ENCODE measurements at regions not wholly inside any gene's neighbourhood (a gene's known extent, or its start where the extent isn't known, plus 50 kb on each side); places are given as distances from the start of the nearest gene placed in this dataset.

DNA sequence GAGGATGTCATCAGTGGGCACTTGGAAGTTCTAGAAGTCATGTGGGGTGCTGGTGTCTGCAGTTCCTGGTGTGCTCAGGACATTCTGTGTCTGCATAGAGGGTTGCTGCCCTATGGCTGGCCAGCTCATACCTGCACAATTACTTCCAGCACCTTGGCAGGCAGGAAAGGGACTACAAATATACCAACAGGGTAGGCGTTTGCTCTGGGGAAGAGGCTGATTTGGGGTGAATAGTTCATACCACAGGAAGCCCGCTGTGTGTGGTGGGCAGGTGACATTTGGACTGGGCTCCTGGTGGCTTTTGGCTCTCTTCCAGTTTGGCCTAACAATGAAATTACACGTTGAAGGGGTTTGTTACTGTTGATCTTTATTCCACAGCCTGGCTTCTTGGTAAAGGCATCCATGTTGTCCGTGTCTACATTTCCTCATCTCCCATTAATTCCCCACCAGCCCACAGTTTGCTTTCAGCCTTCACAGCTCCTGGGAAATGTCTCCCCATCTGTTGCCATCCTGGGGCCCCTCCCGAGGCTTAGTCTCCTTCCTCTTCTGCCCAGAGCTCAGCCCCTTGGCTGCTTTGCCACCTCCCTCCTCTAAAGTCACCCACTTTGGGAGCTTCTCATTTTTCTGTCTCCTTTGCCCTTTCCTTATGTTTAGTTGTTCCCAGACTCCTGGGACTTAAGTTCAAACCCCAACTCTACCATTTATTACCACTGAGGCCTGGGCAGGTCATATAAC lies 88.1 kb downstream of the RSPH3 start:
- DNase-seq (ENCODE audit: low read depth, low spot score): peak; percentile 30
- ChIA-PET RAD21 (ENCODE audit: unreplicated experiment) (interaction anchor here (0.7 to 3.4 kb wide), 15 partner anchors 11 to 722 kb away, joined by 3 to 29 read pairs (median 4); partner anchors contain the start of gene EZR), CTCF (interaction anchor here (0.5 to 2.4 kb wide), 6 partner anchors 33 to 208 kb away, joined by 3 to 7 read pairs (median 3); no protein-coding TSS in a partner anchor), POLR2A (interaction anchor here (0.6 to 3.4 kb wide), 8 partner anchors 42 to 197 kb away, joined by 3 to 12 read pairs (median 6); partner anchors contain the start of genes EZR and RSPH3), SMC1A (ENCODE audit: uncharacterized antibody, unreplicated experiment) (interaction anchor here (0.6 to 3.0 kb wide), 19 partner anchors 8 to 193 kb away, joined by 3 to 29 read pairs (median 4); partner anchors contain the start of gene TAGAP)
- Histone ChIP-seq H3K36me3 (ENCODE audit: control insufficient read depth in 2 of 2, insufficient read depth in 2 of 2, low read length in 1 of 2) (no peaks in the 10 kb centered on the region), H3K27me3 (replicated peaks in 1 of 2; ENCODE audit: control insufficient read depth in 2 of 2, insufficient read depth in 2 of 2, low read length in 1 of 2) (no peaks in the 10 kb centered on the region), H2AFZ (ENCODE audit: control insufficient read depth, low read depth, low read length) (peak overlapping the region; percentile 92), H3K79me2 (ENCODE audit: control insufficient read depth, insufficient read depth, low read length) (no peaks in the 10 kb centered on the region), H3K4me2 (ENCODE audit: control insufficient read depth, insufficient read depth) (peak overlapping the region; percentile 99), H4K20me1 (ENCODE audit: control insufficient read depth, insufficient read depth) (no peaks in the 10 kb centered on the region), H3K9ac (ENCODE audit: control insufficient read depth, insufficient read depth, low read length) (peak overlapping the region; percentile 4; the same call in 1 of the 2 replicates), H3K4me1 (ENCODE audit: control insufficient read depth, insufficient read depth, low read length) (peaks cover 33% of the 10 kb centered on the region), H3K27ac (ENCODE audit: control insufficient read depth, insufficient read depth) (peak overlapping the region; percentile 99), H3K9me3 (replicated peaks; ENCODE audit: control insufficient read depth, insufficient read depth, low read length) (no peaks in the 10 kb centered on the region), H3K4me3 (0 out of 2 replicates have a peak overlapping the region, but pooled peaks have one; percentile 56)
- in situ Hi-C loops (cut with MboI) (no loop called here), intact Hi-C loops (cut with micrococcal nuclease; ENCODE audit: unreplicated experiment) (loop anchor here (2.0 kb wide), 2 partner anchors 41 to 97 kb away; no protein-coding TSS in a partner anchor)
- 27% methylated on average over 5 of the region's 5 CpGs for WGBS (ENCODE audit: insufficient coverage, insufficient replicate concordance, low lambda C conversion rate, missing lambda C conversion rate)
- peak; percentile 66 for ATAC-seq
- BruUV-seq (replicated peaks): no TSS peak
- FAIRE-seq: no peak
- TF ChIP-seq HCFC1 (IDR thresholded peaks at IDR 0.05; ENCODE audit: low read length): no peak
- TF ChIP-seq NR2F1 (conservative IDR thresholded peaks at IDR 0.05): peak; percentile 76
- TF ChIP-seq ZNF24 (IDR thresholded peaks at IDR 0.05): no peak
- no peak for TF ChIP-seq RELA (IDR thresholded peaks at IDR 0.05; ENCODE audit: borderline replicate concordance, partially characterized antibody)
- no peak for TF ChIP-seq ZNF217 (IDR thresholded peaks at IDR 0.05)
- TF ChIP-seq FOXK2 (IDR thresholded peaks at IDR 0.05): no peak
- no peak for TF ChIP-seq BACH1 (IDR thresholded peaks at IDR 0.05; ENCODE audit: borderline replicate concordance)
- peak; percentile 68 for TF ChIP-seq IKZF1 (conservative IDR thresholded peaks at IDR 0.05)
- no peak for TF ChIP-seq RCOR1 (conservative IDR thresholded peaks at IDR 0.05; ENCODE audit: low read depth, low read length)
- TF ChIP-seq EED (IDR thresholded peaks at IDR 0.05; ENCODE audit: low read depth): peak; percentile 60
- peak; percentile 33; the same call in 1 of the 2 replicates for TF ChIP-seq GATAD2B (conservative IDR thresholded peaks at IDR 0.05; ENCODE audit: low read depth)
- TF ChIP-seq MEF2B (IDR thresholded peaks at IDR 0.05; ENCODE audit: partially characterized antibody, poor library complexity, severe bottlenecking): peak; percentile 30
- no peak for TF ChIP-seq ZNF384 (IDR thresholded peaks at IDR 0.05; ENCODE audit: borderline replicate concordance, low read depth, low read length)
- no peak for TF ChIP-seq BCL11A (IDR thresholded peaks at IDR 0.05; ENCODE audit: low read depth, low read length)
- TF ChIP-seq, protein P1, sequence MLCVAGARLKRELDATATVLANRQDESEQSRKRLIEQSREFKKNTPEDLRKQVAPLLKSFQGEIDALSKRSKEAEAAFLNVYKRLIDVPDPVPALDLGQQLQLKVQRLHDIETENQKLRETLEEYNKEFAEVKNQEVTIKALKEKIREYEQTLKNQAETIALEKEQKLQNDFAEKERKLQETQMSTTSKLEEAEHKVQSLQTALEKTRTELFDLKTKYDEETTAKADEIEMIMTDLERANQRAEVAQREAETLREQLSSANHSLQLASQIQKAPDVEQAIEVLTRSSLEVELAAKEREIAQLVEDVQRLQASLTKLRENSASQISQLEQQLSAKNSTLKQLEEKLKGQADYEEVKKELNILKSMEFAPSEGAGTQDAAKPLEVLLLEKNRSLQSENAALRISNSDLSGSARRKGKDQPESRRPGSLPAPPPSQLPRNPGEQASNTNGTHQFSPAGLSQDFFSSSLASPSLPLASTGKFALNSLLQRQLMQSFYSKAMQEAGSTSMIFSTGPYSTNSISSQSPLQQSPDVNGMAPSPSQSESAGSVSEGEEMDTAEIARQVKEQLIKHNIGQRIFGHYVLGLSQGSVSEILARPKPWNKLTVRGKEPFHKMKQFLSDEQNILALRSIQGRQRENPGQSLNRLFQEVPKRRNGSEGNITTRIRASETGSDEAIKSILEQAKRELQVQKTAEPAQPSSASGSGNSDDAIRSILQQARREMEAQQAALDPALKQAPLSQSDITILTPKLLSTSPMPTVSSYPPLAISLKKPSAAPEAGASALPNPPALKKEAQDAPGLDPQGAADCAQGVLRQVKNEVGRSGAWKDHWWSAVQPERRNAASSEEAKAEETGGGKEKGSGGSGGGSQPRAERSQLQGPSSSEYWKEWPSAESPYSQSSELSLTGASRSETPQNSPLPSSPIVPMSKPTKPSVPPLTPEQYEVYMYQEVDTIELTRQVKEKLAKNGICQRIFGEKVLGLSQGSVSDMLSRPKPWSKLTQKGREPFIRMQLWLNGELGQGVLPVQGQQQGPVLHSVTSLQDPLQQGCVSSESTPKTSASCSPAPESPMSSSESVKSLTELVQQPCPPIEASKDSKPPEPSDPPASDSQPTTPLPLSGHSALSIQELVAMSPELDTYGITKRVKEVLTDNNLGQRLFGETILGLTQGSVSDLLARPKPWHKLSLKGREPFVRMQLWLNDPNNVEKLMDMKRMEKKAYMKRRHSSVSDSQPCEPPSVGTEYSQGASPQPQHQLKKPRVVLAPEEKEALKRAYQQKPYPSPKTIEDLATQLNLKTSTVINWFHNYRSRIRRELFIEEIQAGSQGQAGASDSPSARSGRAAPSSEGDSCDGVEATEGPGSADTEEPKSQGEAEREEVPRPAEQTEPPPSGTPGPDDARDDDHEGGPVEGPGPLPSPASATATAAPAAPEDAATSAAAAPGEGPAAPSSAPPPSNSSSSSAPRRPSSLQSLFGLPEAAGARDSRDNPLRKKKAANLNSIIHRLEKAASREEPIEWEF (IDR thresholded peaks at IDR 0.05; ENCODE audit: insufficient replicate concordance, low read depth, low read length): no peak
- no peak for TF ChIP-seq HDAC6 (IDR thresholded peaks at IDR 0.05; ENCODE audit: unreplicated experiment)
- TF ChIP-seq SMC3 (IDR thresholded peaks at IDR 0.05; ENCODE audit: borderline replicate concordance, low read length): no peak
- TF ChIP-seq ESRRA (IDR thresholded peaks at IDR 0.05; ENCODE audit: low read length): no peak
- TF ChIP-seq MYC (IDR thresholded peaks at IDR 0.05; ENCODE audit: insufficient read depth, insufficient read length, insufficient replicate concordance, low read length, severe bottlenecking): no peak
- no peak for TF ChIP-seq NR2C2 (IDR thresholded peaks at IDR 0.05; ENCODE audit: borderline replicate concordance, control insufficient read depth, insufficient read length, low read depth)
- 0 out of 2 replicates have a peak, but pooled peaks have one; percentile 17 for TF ChIP-seq PAX5 (IDR thresholded peaks at IDR 0.05; ENCODE audit: borderline replicate concordance, low read depth, low read length)
